H9 (cell line): ENCODE measurements at regions not wholly inside any gene's neighbourhood (a gene's known extent, or its start where the extent isn't known, plus 50 kb on each side); places are given as distances from the start of the nearest gene placed in this dataset.

Source experiments
- DNase-seq: peaks from one replicate; pipeline ENCODE4 v3.0.0-alpha.2; 2017
- H2AFZ ChIP-seq: one replicate; pipeline ENCODE4 v1.6.1; 2013; ENCODE audit warnings: mild to moderate bottlenecking, low read length, control low read depth, moderate library complexity
- H2AK5ac ChIP-seq: 2 replicates; pipeline ENCODE4 v1.6.1; 2013; ENCODE audit warnings: low read length, control low read depth, mixed read lengths; ENCODE audit not compliant: insufficient read length
- H2BK120ac ChIP-seq: one replicate; pipeline ENCODE4 v1.6.1; 2013; ENCODE audit warnings: low read depth, mild to moderate bottlenecking, low read length, control low read depth, inconsistent platforms; ENCODE audit not compliant: poor library complexity, severe bottlenecking
- H2BK12ac ChIP-seq: 2 replicates; pipeline ENCODE4 v1.6.1; 2013; ENCODE audit warnings: low read length, control low read depth, mixed read lengths, low read depth; ENCODE audit not compliant: insufficient read length
- H2BK15ac ChIP-seq: 2 replicates; pipeline ENCODE4 v1.6.1; 2013; ENCODE audit warnings: low read depth, low read length, control low read depth
- H2BK20ac ChIP-seq: one replicate; pipeline ENCODE4 v1.6.1; 2013; ENCODE audit warnings: low read depth, mild to moderate bottlenecking, low read length, control low read depth, inconsistent platforms; ENCODE audit not compliant: poor library complexity, severe bottlenecking
- H2BK5ac ChIP-seq: 2 replicates; pipeline ENCODE4 v1.6.1; 2013; ENCODE audit warnings: low read length, control low read depth, mixed read lengths; ENCODE audit not compliant: insufficient read length
- H3K14ac ChIP-seq: 2 replicates; pipeline ENCODE4 v1.6.1; 2013; ENCODE audit warnings: low read length, control low read depth; ENCODE audit not compliant: insufficient read depth
- H3K18ac ChIP-seq: 2 replicates; pipeline ENCODE4 v1.6.1; 2013; ENCODE audit warnings: low read depth, mild to moderate bottlenecking, mixed read lengths, low read length, control low read depth; ENCODE audit not compliant: insufficient read length
- H3K23ac ChIP-seq: 2 replicates; pipeline ENCODE4 v1.6.1; 2013; ENCODE audit warnings: low read length, control low read depth, mixed read lengths, low read depth; ENCODE audit not compliant: insufficient read length
- H3K23me2 ChIP-seq: 2 replicates; pipeline ENCODE4 v1.6.1; 2013; ENCODE audit warnings: low read depth, mild to moderate bottlenecking, mixed read lengths, low read length, control low read depth; ENCODE audit not compliant: insufficient read length, poor library complexity, severe bottlenecking
- H3K27ac ChIP-seq: 2 replicates; pipeline ENCODE4 v1.5.1; 2013; ENCODE audit warnings: low read length, control low read depth, mixed read lengths, low read depth; ENCODE audit not compliant: insufficient read length
- H3K27me3 ChIP-seq: 2 replicates; pipeline ENCODE4 v1.6.1; 2013; ENCODE audit warnings: low read length, control low read depth, inconsistent platforms; ENCODE audit not compliant: insufficient read depth
- H3K4ac ChIP-seq: 2 replicates; pipeline ENCODE4 v1.6.1; 2013; ENCODE audit warnings: low read depth, mild to moderate bottlenecking, control low read depth, inconsistent platforms, low read length, moderate library complexity
- H3K4me1 ChIP-seq: 2 replicates; pipeline ENCODE4 v1.6.1; 2013; ENCODE audit warnings: low read length, control low read depth, inconsistent platforms; ENCODE audit not compliant: insufficient read depth
- H3K4me2 ChIP-seq: 2 replicates; pipeline ENCODE4 v1.6.1; 2013; ENCODE audit warnings: low read length, control low read depth, mixed read lengths; ENCODE audit not compliant: insufficient read length, insufficient read depth
- H3K56ac ChIP-seq: 2 replicates; pipeline ENCODE4 v1.6.1; 2013; ENCODE audit warnings: low read depth, mild to moderate bottlenecking, mixed read lengths, low read length, control low read depth; ENCODE audit not compliant: insufficient read length
- H3K79me1 ChIP-seq: 2 replicates; pipeline ENCODE4 v1.6.1; 2013; ENCODE audit warnings: low read depth, mild to moderate bottlenecking, moderate library complexity, low read length, control low read depth, inconsistent platforms; ENCODE audit not compliant: insufficient read depth, poor library complexity, severe bottlenecking
- H3K79me2 ChIP-seq: 2 replicates; pipeline ENCODE4 v1.6.1; 2013; ENCODE audit warnings: low read length, control low read depth, inconsistent platforms; ENCODE audit not compliant: insufficient read depth
- H3K9ac ChIP-seq: 2 replicates; pipeline ENCODE4 v1.6.1; 2013; ENCODE audit warnings: low read length, control low read depth, mixed read lengths; ENCODE audit not compliant: insufficient read length; ENCODE audit errors: extremely low read depth
- H3K9me3 ChIP-seq: one replicate; pipeline ENCODE4 v1.6.1; 2013; ENCODE audit warnings: low read depth, low read length, inconsistent platforms; ENCODE audit not compliant: control insufficient read depth
- H3T11ph ChIP-seq: one replicate; pipeline ENCODE4 v1.6.1; 2013; ENCODE audit warnings: mild to moderate bottlenecking, low read length, control low read depth, inconsistent platforms
- H4K20me1 ChIP-seq: one replicate; pipeline ENCODE4 v1.6.1; 2013; ENCODE audit not compliant: control insufficient read depth, insufficient read length, insufficient read depth
- H4K5ac ChIP-seq: 2 replicates; pipeline ENCODE4 v1.6.1; 2013; ENCODE audit warnings: low read depth, mild to moderate bottlenecking, mixed read lengths, low read length, control low read depth; ENCODE audit not compliant: insufficient read length
- H4K8ac ChIP-seq: replicated peaks from 2 replicates; pipeline ENCODE4 v1.6.1; 2013; ENCODE audit warnings: low read length, control low read depth, mixed read lengths, low read depth; ENCODE audit not compliant: insufficient read length
- H4K91ac ChIP-seq: 2 replicates; pipeline ENCODE4 v1.6.1; 2013; ENCODE audit warnings: low read depth, mild to moderate bottlenecking, moderate library complexity, mixed read lengths, low read length, control low read depth; ENCODE audit not compliant: insufficient read length
- H3K27ac Mint-ChIP-seq, 3 experiments: 2 replicates in 2 of 3; 3 replicates in 1 of 3; pipeline ENCODE4 v1.8.0; 2020 to 2021; ENCODE audit warnings: mixed read lengths in 3 of 3, mild to moderate bottlenecking in 1 of 3, moderate library complexity in 1 of 3
- H3K27me3 Mint-ChIP-seq: 2 replicates; pipeline ENCODE4 v1.8.0; 2021; ENCODE audit warnings: low read depth, mild to moderate bottlenecking, moderate library complexity, mixed read lengths
- H3K36me3 Mint-ChIP-seq, 3 experiments: 2 replicates in 2 of 3; 3 replicates in 1 of 3; pipeline ENCODE4 v1.8.0; 2020 to 2021; ENCODE audit warnings: low read depth in 3 of 3, mixed read lengths in 3 of 3; ENCODE audit not compliant: insufficient read depth in 1 of 3
- H3K4me1 Mint-ChIP-seq, 2 experiments: 2 replicates each; pipeline ENCODE4 v1.8.0; 2020; ENCODE audit warnings: mixed read lengths in 2 of 2
- H3K4me3 Mint-ChIP-seq, 2 experiments: 2 replicates in 1 of 2; 3 replicates in 1 of 2; pipeline ENCODE4 v1.8.0; 2020 to 2021; ENCODE audit warnings: mild to moderate bottlenecking in 2 of 2, mixed read lengths in 2 of 2, moderate library complexity in 1 of 2
- H3K9me3 Mint-ChIP-seq, 2 experiments: 2 replicates in 1 of 2; 3 replicates in 1 of 2; pipeline ENCODE4 v1.8.0; 2020; ENCODE audit warnings: mild to moderate bottlenecking in 2 of 2, mixed read lengths in 2 of 2, moderate library complexity in 1 of 2
- CTCF ChIP-seq: fragments of 200-600 bp; sonication (generic); conservative IDR thresholded peaks from 3 replicates; pipeline ENCODE4 v1.8.0; 2021; ENCODE audit warnings: antibody characterized with exemption, mild to moderate bottlenecking
- WGBS: extraction: QIAGEN DNeasy Blood & Tissue Kit; methylation state at CpG from one replicate; pipeline ENCODE4 v1.1.7; 2013; ENCODE audit warnings: missing lambda C conversion rate, low lambda C conversion rate, mixed read lengths; ENCODE audit not compliant: insufficient read length; ENCODE audit errors: extremely low coverage; 5-methylcytosine and 5-hydroxymethylcytosine counted together

GRCh38 chr10:57507788-57508187, 759.9 kb downstream of the IPMK start:
- H3K4ac ChIP-seq, result no peak overlapping the region
- no peak overlapping the region for H2BK12ac ChIP-seq
- H2AFZ ChIP-seq, result no peak overlapping the region
- H3K18ac ChIP-seq, result no peak overlapping the region
- H4K20me1 ChIP-seq, result no peaks in the 10 kb centered on the region
- H3K23ac ChIP-seq, result no peak overlapping the region
- H2AK5ac ChIP-seq, result no peak overlapping the region
- WGBS, result no CpG with 5 or more reads among the region's 5 CpGs
- no peaks in the 10 kb centered on the region for H3K23me2 ChIP-seq
- no peak overlapping the region for H4K91ac ChIP-seq
- H3K4me1 ChIP-seq, result no peaks in the 10 kb centered on the region
- Mint-ChIP-seq H3K4me3 (no peak overlapping the region), H3K36me3 (peaks cover 0 to 6% (median 6%) of the 10 kb centered on the region in 3 experiments; a peak in 2 of 7 replicates), H3K27ac (no peak overlapping the region), H3K4me1 (no peaks in the 10 kb centered on the region), H3K27me3 (peaks cover 3% of the 10 kb centered on the region; the same call in 1 of the 2 replicates), H3K9me3 (peaks cover 6 to 7% of the 10 kb centered on the region in 2 experiments; a peak in 2 of 5 replicates)
- no peak overlapping the region for H3K9ac ChIP-seq
- H2BK120ac ChIP-seq, result no peak overlapping the region
- H3T11ph ChIP-seq, result no peak overlapping the region
- H2BK15ac ChIP-seq, result no peak overlapping the region
- H2BK5ac ChIP-seq, result no peak overlapping the region
- no peak for DNase-seq
- TF ChIP-seq CTCF, result no peak
- H3K14ac ChIP-seq, result no peak overlapping the region
- H3K27ac ChIP-seq, result no peak overlapping the region
- H3K79me2 ChIP-seq, result no peaks in the 10 kb centered on the region
- no peak overlapping the region for H4K8ac ChIP-seq
- no peaks in the 10 kb centered on the region for H3K79me1 ChIP-seq
- no peaks in the 10 kb centered on the region for H3K27me3 ChIP-seq
- no peak overlapping the region for H4K5ac ChIP-seq
- no peak overlapping the region for H2BK20ac ChIP-seq
- peaks cover 8% of the 10 kb centered on the region for H3K9me3 ChIP-seq
- no peak overlapping the region for H3K4me2 ChIP-seq
- no peak overlapping the region for H3K56ac ChIP-seq
